ENCODE measurements at regions not wholly inside any gene's neighbourhood (a gene's known extent, or its start where the extent isn't known, plus 50 kb on each side); places are given as distances from the start of the nearest gene placed in this dataset.

DNA sequence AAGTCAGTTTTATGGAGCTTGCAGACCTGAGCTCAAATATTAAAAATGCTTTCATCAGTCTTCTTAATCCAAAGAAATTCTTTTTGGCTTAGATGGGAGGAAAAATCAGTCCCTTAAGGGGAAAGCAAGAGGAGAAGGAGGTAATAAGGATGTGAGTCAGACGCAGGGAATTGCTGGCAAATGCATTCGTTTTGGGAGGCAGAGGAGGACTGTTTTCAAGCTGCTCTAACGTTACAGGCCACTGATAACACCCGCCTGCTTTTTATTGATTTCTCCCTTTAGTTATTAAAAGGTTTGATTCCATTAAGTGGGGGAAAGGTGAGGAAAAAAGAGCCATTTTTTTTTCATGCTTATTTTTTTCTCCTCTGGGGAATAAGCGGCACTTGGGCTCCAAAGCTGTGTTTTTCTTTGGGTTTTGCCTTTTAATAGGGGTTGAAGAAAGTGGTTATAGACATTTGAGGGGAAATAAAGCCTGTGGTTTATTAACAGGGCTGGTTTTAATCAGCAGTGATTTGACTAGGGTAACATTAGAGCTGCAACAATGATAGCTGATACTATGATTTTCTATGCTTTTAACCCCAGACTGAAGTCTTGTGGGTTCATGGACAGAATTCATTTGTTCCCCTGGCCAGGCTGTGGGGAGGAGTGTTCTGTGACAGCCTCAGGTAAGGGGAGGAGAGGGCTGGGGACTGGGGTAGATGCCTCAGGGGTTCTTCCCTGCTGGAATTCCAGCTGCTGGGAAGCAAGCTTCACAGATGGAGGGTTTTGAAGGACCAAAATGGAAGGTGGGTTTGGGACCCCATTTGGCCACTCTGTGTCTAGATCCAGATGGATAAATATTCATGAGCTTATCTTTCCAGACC, 225.2 kb downstream of the GAS1 start:
- DNase-seq (no peak), ATAC-seq (ENCODE audit: low FRiP score in 2 of 2) (peak in 1 of 2 donors; percentile 90)
- Histone ChIP-seq H3K4me3 (no peak overlapping the region), H3K36me3 (no peaks in the 10 kb centered on the region), H3K4me1 (no peaks in the 10 kb centered on the region), H3K9me3 (no peaks in the 10 kb centered on the region), H3K27me3 (no peaks in the 10 kb centered on the region), H3K27ac (peak overlapping the region in 1 of 4 donors; percentile 5)
- 45 to 51% methylated on average over 5 of the region's 5 CpGs for WGBS, 2 donors
- TF ChIP-seq POLR2A (IDR thresholded peaks at IDR 0.05) (no peak), POLR2AphosphoS5 (IDR thresholded peaks at IDR 0.05) (no peak), EP300 (IDR thresholded peaks at IDR 0.05) (no peak), CTCF (IDR thresholded peaks at IDR 0.05) (no peak)

GRCh38 chr9:86721226-86721781, 226.0 kb downstream of the GAS1 start:
- WGBS, 2 donors: 27 to 28% methylated on average over 5 of the region's 5 CpGs
- H3K4me1 ChIP-seq: no peaks in the 10 kb centered on the region
- TF ChIP-seq POLR2A (IDR thresholded peaks at IDR 0.05): no peak
- no peak for TF ChIP-seq EP300 (IDR thresholded peaks at IDR 0.05)
- no peak for TF ChIP-seq POLR2AphosphoS5 (IDR thresholded peaks at IDR 0.05)
- TF ChIP-seq CTCF (IDR thresholded peaks at IDR 0.05): no peak
- no peaks in the 10 kb centered on the region for H3K36me3 ChIP-seq
- no peaks in the 10 kb centered on the region for H3K27me3 ChIP-seq
- no peak overlapping the region for H3K4me3 ChIP-seq
- no peak overlapping the region for H3K27ac ChIP-seq
- DNase-seq (no peak), ATAC-seq (ENCODE audit: low FRiP score in 2 of 2) (peak in 1 of 2 donors; percentile 49)
- no peaks in the 10 kb centered on the region for H3K9me3 ChIP-seq

DNA sequence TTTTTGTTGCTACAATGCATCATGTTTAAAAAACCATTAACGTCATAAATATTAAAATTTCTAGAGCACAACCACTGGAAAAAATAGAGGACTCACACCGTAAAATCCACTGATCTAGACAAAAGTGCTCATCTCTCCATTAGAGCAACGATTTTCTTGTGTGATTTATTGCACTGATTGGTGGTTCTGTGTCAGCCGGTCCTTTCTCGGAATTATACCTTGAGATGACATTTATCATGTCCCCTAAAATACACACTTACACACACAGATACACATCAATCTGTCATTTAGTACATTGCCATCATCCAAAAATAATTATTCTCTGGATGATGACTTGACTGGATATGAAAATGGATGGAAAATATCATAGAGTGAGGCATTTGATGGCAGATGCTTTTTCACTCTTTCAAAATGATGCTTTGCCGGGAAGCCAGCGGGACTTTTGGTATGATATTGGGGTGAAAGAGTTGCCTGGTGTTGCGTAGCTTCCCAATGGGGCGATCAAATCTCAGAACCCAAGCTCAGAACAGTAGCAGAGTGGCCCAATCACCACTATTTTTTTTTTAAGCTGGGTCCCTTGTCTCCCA, 226.6 kb downstream of the GAS1 start:
- Histone ChIP-seq H3K9me3 (no peaks in the 10 kb centered on the region), H3K4me1 (no peaks in the 10 kb centered on the region), H3K36me3 (no peaks in the 10 kb centered on the region), H3K27ac (no peak overlapping the region), H3K4me3 (no peak overlapping the region), H3K27me3 (no peaks in the 10 kb centered on the region)
- TF ChIP-seq POLR2AphosphoS5 (IDR thresholded peaks at IDR 0.05) (no peak), POLR2A (IDR thresholded peaks at IDR 0.05) (no peak), EP300 (IDR thresholded peaks at IDR 0.05) (no peak), CTCF (IDR thresholded peaks at IDR 0.05) (no peak)
- WGBS, 2 donors: 92 to 94% methylated on average over 9 of the region's 9 CpGs
- DNase-seq: no peak
- no peak for ATAC-seq (ENCODE audit: low FRiP score in 2 of 2)

DNA sequence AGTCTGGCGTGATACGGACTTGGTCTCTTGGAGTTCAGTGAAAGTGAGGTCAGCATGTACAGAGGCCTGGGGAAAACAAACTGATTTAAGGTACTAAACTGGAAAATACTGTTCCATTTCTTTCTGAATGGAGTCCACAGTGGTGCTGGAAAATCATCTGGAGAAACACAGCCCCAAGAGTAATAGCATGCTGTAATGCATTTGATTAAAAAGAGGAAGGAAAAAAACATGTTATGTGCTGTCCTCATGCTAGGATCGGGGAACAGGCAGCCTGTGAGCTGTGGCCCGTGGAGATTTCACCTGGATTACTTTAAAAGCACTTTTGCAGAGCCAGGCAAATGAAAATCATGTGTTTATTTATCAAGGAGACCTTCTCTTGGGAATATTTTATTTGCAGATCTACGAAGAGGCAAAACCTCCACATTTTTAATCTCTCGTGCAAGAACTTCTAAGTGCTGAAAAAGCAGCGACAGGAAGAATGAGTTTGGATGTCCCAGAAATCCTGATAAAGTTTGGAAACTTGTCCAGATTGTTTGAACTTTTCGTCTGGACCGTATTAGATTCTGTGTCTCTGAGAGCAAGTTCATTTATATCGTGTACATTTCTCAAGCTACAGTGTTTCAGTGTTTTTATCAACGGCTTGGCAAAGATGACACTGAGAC, 228.8 kb downstream of the GAS1 start:
- ATAC-seq (ENCODE audit: low FRiP score in 2 of 2): peak in 1 of 2 donors; percentile 7
- H3K9me3 ChIP-seq: no peaks in the 10 kb centered on the region
- no peak overlapping the region for H3K27ac ChIP-seq
- H3K36me3 ChIP-seq: no peaks in the 10 kb centered on the region
- TF ChIP-seq EP300 (IDR thresholded peaks at IDR 0.05) (no peak), POLR2AphosphoS5 (IDR thresholded peaks at IDR 0.05) (no peak), POLR2A (IDR thresholded peaks at IDR 0.05) (no peak), CTCF (IDR thresholded peaks at IDR 0.05) (no peak)
- 76 to 79% methylated on average over 11 of the region's 11 CpGs for WGBS, 2 donors
- DNase-seq: no peak
- no peak overlapping the region for H3K4me3 ChIP-seq
- H3K27me3 ChIP-seq: no peaks in the 10 kb centered on the region
- H3K4me1 ChIP-seq: no peaks in the 10 kb centered on the region
